CD4-positive, alpha-beta memory T cell (primary cell): ENCODE measurements at regions not wholly inside any gene's neighbourhood (a gene's known extent, or its start where the extent isn't known, plus 50 kb on each side); places are given as distances from the start of the nearest gene placed in this dataset.
A peak's percentile ranks its signal among the peaks of the same experiment; 100 is the strongest.

Experiments
- CTCF ChIA-PET: fragments of 350-600 bp; sonication (Branson Sonifier 250); formaldehyde crosslinking; loops from one replicate; lab custom pipeline; 2021; ENCODE audit warnings: inconsistent platforms; ENCODE audit not compliant: partially characterized antibody; lab: Charles Lee
- POLR2A ChIA-PET: fragments of 350-600 bp; sonication (Branson Sonifier 250); formaldehyde crosslinking; loops from one replicate; lab custom pipeline; 2021; ENCODE audit not compliant: partially characterized antibody; lab: Charles Lee
- DNase-seq, 5 donors: peaks; one replicate each; pipeline versions ENCODE4 v3.0.0 to v3.0.0-alpha.2; 2020 to 2022; ENCODE audit warnings: mixed read lengths in 1 of 5
- H3K27ac ChIP-seq: one replicate; pipeline ENCODE4 v1.7.0; 2013; ENCODE audit warnings: low read depth, low read length
- H3K27me3 ChIP-seq: 2 replicates; pipeline ENCODE4 v1.7.0; 2013; ENCODE audit warnings: mild to moderate bottlenecking, low read length, moderate library complexity; ENCODE audit not compliant: insufficient read depth
- H3K36me3 ChIP-seq: 2 replicates; pipeline ENCODE4 v1.7.0; 2013; ENCODE audit warnings: mild to moderate bottlenecking, low read length, moderate library complexity; ENCODE audit not compliant: insufficient read depth
- H3K4me1 ChIP-seq: 2 replicates; pipeline ENCODE4 v1.7.0; 2013; ENCODE audit warnings: mild to moderate bottlenecking, low read length, moderate library complexity; ENCODE audit not compliant: insufficient read depth
- H3K4me3 ChIP-seq, 2 donors: one replicate each; pipeline ENCODE4 v1.7.0; 2013; ENCODE audit warnings: low read length in 2 of 2, mild to moderate bottlenecking in 1 of 2
- H3K9me3 ChIP-seq, 2 donors: one replicate each; pipeline ENCODE4 v1.7.0; 2013; ENCODE audit warnings: low read length in 2 of 2, control low read depth in 1 of 2; ENCODE audit not compliant: control insufficient read depth in 1 of 2
- H3K27ac Mint-ChIP-seq, 7 donors: one replicate each; pipeline ENCODE4 v1.8.0; 2020 to 2021; ENCODE audit warnings: mixed read lengths in 7 of 7, mild to moderate bottlenecking in 6 of 7, inconsistent platforms in 3 of 7, moderate library complexity in 3 of 7
- H3K27me3 Mint-ChIP-seq, 2 donors: one replicate each; pipeline ENCODE4 v1.8.0; 2020 to 2021; ENCODE audit warnings: mixed read lengths in 2 of 2
- H3K36me3 Mint-ChIP-seq, 2 donors: one replicate each; pipeline ENCODE4 v1.8.0; 2020 to 2021; ENCODE audit warnings: mixed read lengths in 2 of 2, inconsistent platforms in 1 of 2, mild to moderate bottlenecking in 1 of 2
- H3K4me1 Mint-ChIP-seq, 4 donors: one replicate each; pipeline ENCODE4 v1.8.0; 2020 to 2021; ENCODE audit warnings: mixed read lengths in 4 of 4, mild to moderate bottlenecking in 1 of 4
- H3K4me3 Mint-ChIP-seq, 8 donors: one replicate each; pipeline ENCODE4 v1.8.0; 2020 to 2021; ENCODE audit warnings: mixed read lengths in 8 of 8, mild to moderate bottlenecking in 7 of 8, moderate library complexity in 6 of 8, inconsistent platforms in 3 of 8
- H3K9me3 Mint-ChIP-seq, 8 donors: one replicate each; pipeline ENCODE4 v1.8.0; 2020 to 2021; ENCODE audit warnings: mixed read lengths in 8 of 8, mild to moderate bottlenecking in 5 of 8, inconsistent platforms in 3 of 8, moderate library complexity in 1 of 8
- intact Hi-C: fragments of 100-400 bp; cut with micrococcal nuclease; formaldehyde crosslinking; loops from one replicate; pipeline ENCODE4 v1.15.1; 2023

DNA sequence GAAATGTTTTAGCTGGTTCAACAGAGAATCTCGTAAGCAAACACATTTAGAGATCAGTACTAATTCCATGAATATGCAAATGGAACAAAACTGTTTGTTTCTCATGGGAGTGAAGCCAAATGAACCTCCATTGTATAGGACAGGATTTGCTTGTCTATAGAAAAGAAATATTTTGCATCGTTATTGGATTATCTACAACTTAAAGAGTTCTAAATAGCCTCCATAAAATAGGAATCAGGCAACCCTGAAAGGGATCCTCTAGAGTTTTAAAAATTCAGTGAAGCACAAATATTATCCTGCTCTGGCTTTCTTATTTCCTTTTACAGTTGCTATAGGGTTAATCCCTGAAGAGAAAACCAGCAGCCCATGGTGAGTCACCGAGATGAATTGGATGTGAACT lies 378.4 kb upstream of the NRXN1 start:
- Histone ChIP-seq H3K27ac (no peak overlapping the region), H3K4me1 (no peaks in the 10 kb centered on the region), H3K36me3 (no peaks in the 10 kb centered on the region), H3K4me3 (no peak overlapping the region), H3K27me3 (no peaks in the 10 kb centered on the region), H3K9me3 (peaks cover 0 to 4% of the 10 kb centered on the region in 2 donors)
- Mint-ChIP-seq H3K4me1 (no peaks in the 10 kb centered on the region), H3K27ac (no peak overlapping the region), H3K4me3 (no peak overlapping the region), H3K9me3 (peaks cover 0 to 6% (median 5%) of the 10 kb centered on the region in 8 donors), H3K36me3 (no peaks in the 10 kb centered on the region), H3K27me3 (no peaks in the 10 kb centered on the region)
- CTCF ChIA-PET = no interaction called here
- intact Hi-C loops = no loop called here
- DNase-seq = no peak
- POLR2A ChIA-PET = no interaction called here

DNA sequence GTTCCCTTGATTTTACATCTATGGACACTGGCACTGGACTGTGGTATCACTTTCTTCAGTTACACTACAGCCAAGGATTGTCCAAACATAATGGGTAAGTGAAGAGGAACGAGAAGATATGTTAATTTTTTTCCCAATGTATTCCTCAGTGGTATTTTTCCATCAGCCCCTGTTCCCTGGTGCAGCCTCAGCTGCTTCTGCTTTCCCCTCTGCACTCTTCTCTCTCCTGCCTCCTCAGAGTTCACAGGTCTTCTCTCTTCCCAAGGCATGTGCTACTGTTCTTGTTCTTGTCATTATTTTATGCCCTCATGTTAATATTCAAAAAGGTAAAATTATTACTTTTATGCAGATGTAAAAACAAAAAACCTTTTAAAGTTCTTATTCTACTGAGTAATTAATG lies 378.0 kb upstream of the NRXN1 start:
- no peaks in the 10 kb centered on the region for H3K36me3 Mint-ChIP-seq
- intact Hi-C loops = no loop called here
- H3K9me3 Mint-ChIP-seq = peaks cover 0 to 8% (median 4%) of the 10 kb centered on the region in 8 donors
- Histone ChIP-seq H3K4me1 (no peaks in the 10 kb centered on the region), H3K9me3 (peaks cover 0 to 4% of the 10 kb centered on the region in 2 donors), H3K4me3 (no peak overlapping the region), H3K27ac (no peak overlapping the region), H3K36me3 (no peaks in the 10 kb centered on the region), H3K27me3 (no peaks in the 10 kb centered on the region)
- H3K27me3 Mint-ChIP-seq = no peaks in the 10 kb centered on the region
- H3K4me3 Mint-ChIP-seq = no peak overlapping the region
- CTCF ChIA-PET = no interaction called here
- H3K4me1 Mint-ChIP-seq = no peaks in the 10 kb centered on the region
- POLR2A ChIA-PET = no interaction called here
- no peak for DNase-seq
- H3K27ac Mint-ChIP-seq = no peak overlapping the region

DNA sequence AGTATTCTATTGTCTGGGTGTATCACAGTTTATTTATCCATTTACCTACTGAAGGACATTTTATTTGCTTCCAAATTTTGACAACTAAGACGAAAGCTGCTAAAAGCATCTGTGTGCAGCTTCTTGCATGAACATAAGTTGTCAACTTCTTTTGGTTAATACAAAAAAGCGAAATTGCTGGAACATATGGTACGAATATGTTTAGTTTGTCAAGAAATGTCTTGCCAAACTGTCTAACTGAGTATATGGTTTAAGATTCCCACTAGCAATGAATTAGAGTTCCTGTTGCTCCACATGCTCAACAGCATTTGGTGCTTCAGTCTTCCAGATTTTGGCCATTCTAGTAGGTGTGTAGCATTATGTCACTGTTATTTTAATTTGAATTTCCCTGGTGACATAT lies 372.3 kb upstream of the NRXN1 start:
- POLR2A ChIA-PET = no interaction called here
- no peak overlapping the region for H3K27ac Mint-ChIP-seq
- H3K9me3 Mint-ChIP-seq = peaks cover 0 to 16% (median 5%) of the 10 kb centered on the region in 8 donors

DNA sequence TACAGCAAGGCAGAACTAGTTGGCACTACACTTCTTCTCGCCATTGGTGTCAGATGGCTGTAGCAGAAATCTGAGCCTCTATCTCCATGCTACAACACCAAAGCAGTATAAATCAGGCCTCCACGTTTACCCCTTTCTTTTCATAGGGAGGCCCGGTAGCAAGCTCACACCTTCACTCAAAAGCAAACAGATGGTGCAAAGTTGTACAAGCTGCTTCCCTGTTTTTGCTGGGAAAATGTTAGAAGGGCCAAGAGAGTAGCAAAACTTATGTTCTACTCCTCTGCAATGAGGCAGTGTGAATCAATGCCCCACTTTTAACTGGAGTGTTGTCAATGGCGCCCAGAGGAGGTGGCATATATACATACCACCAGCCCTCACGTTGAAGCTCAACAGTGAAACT lies 369.6 kb upstream of the NRXN1 start:
- Histone ChIP-seq H3K9me3 (no peaks in the 10 kb centered on the region), H3K27ac (no peak overlapping the region), H3K4me3 (no peak overlapping the region), H3K4me1 (no peaks in the 10 kb centered on the region), H3K36me3 (no peaks in the 10 kb centered on the region), H3K27me3 (no peaks in the 10 kb centered on the region)
- CTCF ChIA-PET = no interaction called here
- intact Hi-C loops = no loop called here
- Mint-ChIP-seq H3K4me1 (no peaks in the 10 kb centered on the region), H3K27ac (no peak overlapping the region), H3K9me3 (peaks cover 0 to 20% (median 10%) of the 10 kb centered on the region in 8 donors), H3K4me3 (no peak overlapping the region), H3K36me3 (no peaks in the 10 kb centered on the region), H3K27me3 (no peaks in the 10 kb centered on the region)
- POLR2A ChIA-PET = no interaction called here
- DNase-seq = no peak

More for the DNA sequence above, 372.3 kb upstream of the NRXN1 start:
- Histone ChIP-seq H3K4me1 (no peaks in the 10 kb centered on the region), H3K4me3 (no peak overlapping the region), H3K36me3 (no peaks in the 10 kb centered on the region), H3K27me3 (no peaks in the 10 kb centered on the region), H3K9me3 (no peaks in the 10 kb centered on the region), H3K27ac (no peak overlapping the region)
- CTCF ChIA-PET = no interaction called here
- Mint-ChIP-seq H3K27me3 (no peaks in the 10 kb centered on the region), H3K4me1 (no peaks in the 10 kb centered on the region), H3K36me3 (no peaks in the 10 kb centered on the region), H3K4me3 (no peak overlapping the region)
- intact Hi-C loops = no loop called here
- no peak for DNase-seq

DNA sequence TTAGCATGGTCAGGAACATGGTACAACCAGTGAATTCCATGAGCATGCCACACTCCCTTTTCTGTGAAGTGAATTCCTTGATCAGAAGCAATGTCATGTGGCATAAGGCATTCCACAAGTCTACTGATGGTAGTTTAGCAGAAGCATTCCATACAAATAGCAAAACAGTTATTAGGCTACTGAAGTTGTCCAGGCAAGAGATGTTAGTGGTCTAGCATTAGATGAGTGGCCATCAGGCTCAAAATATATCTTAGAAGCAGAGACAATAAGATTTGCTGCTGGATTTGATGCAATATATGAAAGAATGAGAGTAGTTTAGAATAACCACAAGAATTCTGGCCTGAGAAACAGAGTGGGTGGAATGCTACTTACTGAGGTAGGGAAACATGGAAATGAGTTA lies 355.3 kb upstream of the NRXN1 start:
- Histone ChIP-seq H3K27me3 (no peaks in the 10 kb centered on the region), H3K36me3 (no peaks in the 10 kb centered on the region), H3K9me3 (no peaks in the 10 kb centered on the region), H3K27ac (no peak overlapping the region), H3K4me3 (no peak overlapping the region), H3K4me1 (no peaks in the 10 kb centered on the region)
- CTCF ChIA-PET = no interaction called here
- no peaks in the 10 kb centered on the region for H3K36me3 Mint-ChIP-seq
- intact Hi-C loops = no loop called here
- no peaks in the 10 kb centered on the region for H3K27me3 Mint-ChIP-seq
- H3K27ac Mint-ChIP-seq = no peak overlapping the region
- DNase-seq = no peak
- H3K9me3 Mint-ChIP-seq = peaks cover 0 to 15% (median 8%) of the 10 kb centered on the region in 8 donors
- POLR2A ChIA-PET = no interaction called here
- H3K4me1 Mint-ChIP-seq = no peaks in the 10 kb centered on the region
- H3K4me3 Mint-ChIP-seq = no peak overlapping the region

DNA sequence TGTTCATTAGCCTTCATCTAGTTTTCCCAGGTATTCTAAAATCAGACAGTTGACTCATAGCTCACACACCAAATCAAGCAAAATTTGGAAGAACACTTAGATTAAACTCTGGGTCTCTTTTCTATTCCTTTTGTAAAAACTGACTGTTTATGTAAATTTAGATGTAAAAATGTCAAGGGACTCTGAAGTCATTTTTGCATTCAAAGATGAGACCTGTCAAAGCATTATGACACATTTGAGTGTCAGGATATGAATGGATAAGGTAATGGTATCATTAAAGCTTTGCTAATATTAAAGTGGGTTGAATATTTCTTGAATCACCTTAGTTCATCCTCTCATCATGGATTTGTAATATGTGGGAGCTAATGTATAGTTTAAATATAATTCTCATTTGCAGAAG lies 348.1 kb upstream of the NRXN1 start:
- no peak overlapping the region for H3K4me3 ChIP-seq
- Mint-ChIP-seq H3K4me3 (no peak overlapping the region), H3K9me3 (peaks cover 0 to 19% (median 7%) of the 10 kb centered on the region in 8 donors), H3K27me3 (no peaks in the 10 kb centered on the region), H3K36me3 (no peaks in the 10 kb centered on the region), H3K27ac (no peak overlapping the region), H3K4me1 (no peaks in the 10 kb centered on the region)
- CTCF ChIA-PET = no interaction called here
- H3K36me3 ChIP-seq = no peaks in the 10 kb centered on the region
- no peak overlapping the region for H3K27ac ChIP-seq
- DNase-seq = no peak
- POLR2A ChIA-PET = no interaction called here
- intact Hi-C loops = no loop called here
- H3K27me3 ChIP-seq = no peaks in the 10 kb centered on the region
- no peaks in the 10 kb centered on the region for H3K9me3 ChIP-seq
- H3K4me1 ChIP-seq = no peaks in the 10 kb centered on the region

DNA sequence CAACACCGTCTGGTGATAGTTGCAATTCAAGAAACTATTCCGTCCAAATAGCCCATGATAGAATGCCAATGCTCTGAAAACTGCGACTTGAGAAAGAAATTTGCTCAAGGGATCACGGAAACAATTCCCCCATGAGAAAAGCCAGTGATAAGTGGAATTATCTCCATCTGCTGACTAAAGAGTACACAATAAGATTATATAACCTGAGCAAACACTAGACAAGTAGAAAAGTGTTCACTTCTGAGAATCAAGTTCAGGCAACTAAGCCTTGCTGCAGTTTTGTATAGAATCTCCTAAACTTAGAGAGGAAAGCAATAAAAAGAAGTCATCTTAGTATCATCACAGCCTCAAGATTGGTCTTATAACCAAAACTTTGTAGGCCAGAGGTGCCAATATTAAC lies 336.3 kb upstream of the NRXN1 start:
- Histone ChIP-seq H3K27me3 (no peaks in the 10 kb centered on the region), H3K4me3 (no peak overlapping the region), H3K27ac (no peak overlapping the region), H3K4me1 (no peaks in the 10 kb centered on the region), H3K36me3 (no peaks in the 10 kb centered on the region), H3K9me3 (no peaks in the 10 kb centered on the region)
- Mint-ChIP-seq H3K4me1 (no peaks in the 10 kb centered on the region), H3K9me3 (peaks cover 1 to 10% (median 5%) of the 10 kb centered on the region in 8 donors), H3K36me3 (no peaks in the 10 kb centered on the region), H3K27me3 (no peaks in the 10 kb centered on the region), H3K27ac (no peak overlapping the region), H3K4me3 (no peak overlapping the region)
- DNase-seq = no peak
- CTCF ChIA-PET = no interaction called here
- intact Hi-C loops = no loop called here
- POLR2A ChIA-PET = no interaction called here

DNA sequence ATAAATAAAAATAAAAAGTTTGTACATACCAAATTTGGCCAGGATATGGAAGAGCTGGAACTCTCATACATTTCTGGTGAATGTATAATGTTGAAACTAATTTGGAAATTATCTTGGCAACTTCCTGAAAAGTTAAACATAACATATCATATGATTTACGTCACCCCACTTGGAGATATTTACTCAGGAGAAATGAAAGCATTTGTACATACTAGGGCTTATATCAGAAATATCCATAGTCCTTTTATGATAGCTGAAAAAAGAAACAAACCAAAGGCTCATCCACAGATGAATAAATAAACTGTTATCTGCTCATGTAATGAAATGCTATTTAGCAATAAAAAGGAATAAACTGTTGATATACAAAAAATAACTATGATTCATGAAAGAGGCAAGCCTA lies 318.2 kb upstream of the NRXN1 start:
- H3K36me3 ChIP-seq = no peaks in the 10 kb centered on the region
- no peaks in the 10 kb centered on the region for H3K27me3 Mint-ChIP-seq
- H3K4me1 Mint-ChIP-seq = no peaks in the 10 kb centered on the region
- no peaks in the 10 kb centered on the region for H3K9me3 ChIP-seq
- DNase-seq = no peak
- no peaks in the 10 kb centered on the region for H3K27me3 ChIP-seq
- CTCF ChIA-PET = no interaction called here
- H3K9me3 Mint-ChIP-seq = peaks cover 0 to 11% (median 3%) of the 10 kb centered on the region in 8 donors
- POLR2A ChIA-PET = no interaction called here
- H3K4me3 Mint-ChIP-seq = no peak overlapping the region
- H3K27ac ChIP-seq = no peak overlapping the region
- H3K27ac Mint-ChIP-seq = peak overlapping the region in 1 of 7 donors; percentile 1
- intact Hi-C loops = no loop called here
- no peaks in the 10 kb centered on the region for H3K4me1 ChIP-seq
- no peak overlapping the region for H3K4me3 ChIP-seq
- no peaks in the 10 kb centered on the region for H3K36me3 Mint-ChIP-seq
